ENCODE measurements at regions not wholly inside any gene's neighbourhood (a gene's known extent, or its start where the extent isn't known, plus 50 kb on each side); places are given as distances from the start of the nearest gene placed in this dataset.

- H3K27ac ChIP-seq (ENCODE audit: insufficient read depth, low read depth, low read length), result no peak overlapping the region
- H4K20me1 ChIP-seq (replicated peaks; ENCODE audit: control insufficient read depth, extremely low read depth, insufficient read depth, low read length), result no peaks in the 10 kb centered on the region
- H3K36me3 ChIP-seq (ENCODE audit: control insufficient read depth in 2 of 2, extremely low read depth in 1 of 2, insufficient read depth in 2 of 2, low read length in 2 of 2), result no peaks in the 10 kb centered on the region
- H3K9me1 ChIP-seq (replicated peaks; ENCODE audit: control insufficient read depth, extremely low read depth, insufficient read depth, low read length), result no peaks in the 10 kb centered on the region
- H3K4me1 ChIP-seq (ENCODE audit: control insufficient read depth, extremely low read depth, insufficient read depth, low read length), result no peaks in the 10 kb centered on the region
- ChIA-PET POLR2A (no interaction called here), CTCF (no interaction called here)
- H3K9me3 ChIP-seq (replicated peaks; ENCODE audit: control insufficient read depth, insufficient read depth, low read length), result peaks cover 6% of the 10 kb centered on the region
- FAIRE-seq, result no peak
- no peak overlapping the region for H3K4me3 ChIP-seq (replicated peaks in 1 of 3; ENCODE audit: insufficient read depth in 1 of 3, low read depth in 1 of 3, low read length in 3 of 3)
- H3K27me3 ChIP-seq (ENCODE audit: control insufficient read depth in 2 of 2, insufficient read depth in 2 of 2, low read length in 2 of 2), result no peaks in the 10 kb centered on the region
- no peak for DNase-seq (ENCODE audit: low read depth, low spot score)
- TF ChIP-seq POLR2AphosphoS5 (IDR thresholded peaks at IDR 0.05; ENCODE audit: insufficient read depth, low read depth, low read length) (no peak), FOS (IDR thresholded peaks at IDR 0.05; ENCODE audit: borderline replicate concordance, insufficient read depth, low read length) (no peak), GATA2 (IDR thresholded peaks at IDR 0.05; ENCODE audit: insufficient read depth, insufficient read length, low read depth, low read length) (no peak), MYC (IDR thresholded peaks at IDR 0.05; ENCODE audit: low read depth, low read length) (no peak), JUN (IDR thresholded peaks at IDR 0.05; ENCODE audit: borderline replicate concordance, insufficient read depth, insufficient read length, low read depth) (no peak), POLR2A (IDR thresholded peaks at IDR 0.05; ENCODE audit: low read depth, low read length) (no peak), EZH2 (IDR thresholded peaks at IDR 0.05; ENCODE audit: borderline replicate concordance, low read depth, low read length, severe bottlenecking) (no peak)
- TF ChIP-seq, protein P1, sequence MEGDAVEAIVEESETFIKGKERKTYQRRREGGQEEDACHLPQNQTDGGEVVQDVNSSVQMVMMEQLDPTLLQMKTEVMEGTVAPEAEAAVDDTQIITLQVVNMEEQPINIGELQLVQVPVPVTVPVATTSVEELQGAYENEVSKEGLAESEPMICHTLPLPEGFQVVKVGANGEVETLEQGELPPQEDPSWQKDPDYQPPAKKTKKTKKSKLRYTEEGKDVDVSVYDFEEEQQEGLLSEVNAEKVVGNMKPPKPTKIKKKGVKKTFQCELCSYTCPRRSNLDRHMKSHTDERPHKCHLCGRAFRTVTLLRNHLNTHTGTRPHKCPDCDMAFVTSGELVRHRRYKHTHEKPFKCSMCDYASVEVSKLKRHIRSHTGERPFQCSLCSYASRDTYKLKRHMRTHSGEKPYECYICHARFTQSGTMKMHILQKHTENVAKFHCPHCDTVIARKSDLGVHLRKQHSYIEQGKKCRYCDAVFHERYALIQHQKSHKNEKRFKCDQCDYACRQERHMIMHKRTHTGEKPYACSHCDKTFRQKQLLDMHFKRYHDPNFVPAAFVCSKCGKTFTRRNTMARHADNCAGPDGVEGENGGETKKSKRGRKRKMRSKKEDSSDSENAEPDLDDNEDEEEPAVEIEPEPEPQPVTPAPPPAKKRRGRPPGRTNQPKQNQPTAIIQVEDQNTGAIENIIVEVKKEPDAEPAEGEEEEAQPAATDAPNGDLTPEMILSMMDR (IDR thresholded peaks at IDR 0.05; ENCODE audit: extremely low read depth in 1 of 2, insufficient read depth in 1 of 2, low read depth in 1 of 2, low read length in 2 of 2), result no peak
- TF ChIP-seq, protein P2, sequence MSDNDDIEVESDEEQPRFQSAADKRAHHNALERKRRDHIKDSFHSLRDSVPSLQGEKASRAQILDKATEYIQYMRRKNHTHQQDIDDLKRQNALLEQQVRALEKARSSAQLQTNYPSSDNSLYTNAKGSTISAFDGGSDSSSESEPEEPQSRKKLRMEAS (IDR thresholded peaks at IDR 0.05; ENCODE audit: insufficient read depth, insufficient read length), result no peak
- BruUV-seq (replicated peaks), result no TSS peak
- dilution Hi-C loops (cut with MboI; ENCODE audit: extremely low pct_ligation_motif_present, low sequenced_read_pairs) (no loop called here), intact Hi-C loops (cut with micrococcal nuclease) (no loop called here)
- no peak overlapping the region for H3K4me2 ChIP-seq (ENCODE audit: insufficient read depth, low read length)
- no peaks in the 10 kb centered on the region for H3K79me2 ChIP-seq (ENCODE audit: control insufficient read depth, insufficient read depth, low read length)
- H3K9ac ChIP-seq (replicated peaks; ENCODE audit: extremely low read depth, insufficient read depth, low read length), result no peak overlapping the region
- no peak overlapping the region for H2AFZ ChIP-seq (ENCODE audit: low read depth, low read length)
Measured at GRCh38 chr5:3905031-3905430, 309.4 kb downstream of the IRX1 start.
